ENCODE measurements at regions not wholly inside any gene's neighbourhood (a gene's known extent, or its start where the extent isn't known, plus 50 kb on each side); places are given as distances from the start of the nearest gene placed in this dataset.

DNA sequence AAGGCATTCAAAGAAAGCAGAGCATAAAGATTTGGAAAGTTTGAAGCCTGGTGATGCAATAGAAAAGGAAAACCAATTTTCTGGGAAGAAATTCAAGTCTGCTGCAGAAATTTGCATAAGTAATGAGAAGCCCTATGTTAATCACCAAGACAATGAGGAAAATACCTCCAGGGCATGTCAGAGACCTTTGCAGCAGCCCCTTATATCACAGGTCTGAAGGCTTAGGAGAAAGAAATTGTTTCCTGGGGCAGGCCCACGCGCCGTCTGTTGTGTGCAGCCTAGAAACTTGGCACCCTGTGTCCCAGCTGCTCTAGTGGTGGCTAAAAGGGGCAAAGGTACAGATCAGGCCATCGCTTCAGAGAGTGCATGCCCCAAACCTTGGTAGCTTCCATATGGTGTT is 495.3 kb upstream of the CDH6 start:
- TF ChIP-seq, protein P1, sequence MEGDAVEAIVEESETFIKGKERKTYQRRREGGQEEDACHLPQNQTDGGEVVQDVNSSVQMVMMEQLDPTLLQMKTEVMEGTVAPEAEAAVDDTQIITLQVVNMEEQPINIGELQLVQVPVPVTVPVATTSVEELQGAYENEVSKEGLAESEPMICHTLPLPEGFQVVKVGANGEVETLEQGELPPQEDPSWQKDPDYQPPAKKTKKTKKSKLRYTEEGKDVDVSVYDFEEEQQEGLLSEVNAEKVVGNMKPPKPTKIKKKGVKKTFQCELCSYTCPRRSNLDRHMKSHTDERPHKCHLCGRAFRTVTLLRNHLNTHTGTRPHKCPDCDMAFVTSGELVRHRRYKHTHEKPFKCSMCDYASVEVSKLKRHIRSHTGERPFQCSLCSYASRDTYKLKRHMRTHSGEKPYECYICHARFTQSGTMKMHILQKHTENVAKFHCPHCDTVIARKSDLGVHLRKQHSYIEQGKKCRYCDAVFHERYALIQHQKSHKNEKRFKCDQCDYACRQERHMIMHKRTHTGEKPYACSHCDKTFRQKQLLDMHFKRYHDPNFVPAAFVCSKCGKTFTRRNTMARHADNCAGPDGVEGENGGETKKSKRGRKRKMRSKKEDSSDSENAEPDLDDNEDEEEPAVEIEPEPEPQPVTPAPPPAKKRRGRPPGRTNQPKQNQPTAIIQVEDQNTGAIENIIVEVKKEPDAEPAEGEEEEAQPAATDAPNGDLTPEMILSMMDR (conservative IDR thresholded peaks at IDR 0.05) = no peak
- no peak overlapping the region for H3K27ac ChIP-seq

DNA sequence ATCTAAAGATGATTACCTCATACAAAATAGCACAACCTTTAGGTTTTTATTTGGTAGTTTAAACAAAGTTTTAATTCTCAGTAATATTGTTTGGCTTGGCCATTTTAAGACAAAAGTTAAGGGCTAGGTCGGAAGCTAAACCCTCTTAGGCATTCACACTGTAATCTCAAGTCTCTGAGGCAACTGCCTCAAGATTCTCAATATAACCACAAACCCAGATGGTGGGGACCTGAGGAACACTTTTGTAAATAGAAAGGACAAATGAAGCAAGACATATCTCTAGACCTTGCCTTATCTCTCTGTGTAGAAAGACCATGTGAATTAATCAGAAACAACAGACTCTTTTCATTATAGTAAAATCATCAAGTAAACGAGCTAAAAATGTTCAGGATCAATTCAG is 500.2 kb upstream of the CDH6 start:
- TF ChIP-seq, protein P1 (conservative IDR thresholded peaks at IDR 0.05) = no peak
- no peak overlapping the region for H3K27ac ChIP-seq

DNA sequence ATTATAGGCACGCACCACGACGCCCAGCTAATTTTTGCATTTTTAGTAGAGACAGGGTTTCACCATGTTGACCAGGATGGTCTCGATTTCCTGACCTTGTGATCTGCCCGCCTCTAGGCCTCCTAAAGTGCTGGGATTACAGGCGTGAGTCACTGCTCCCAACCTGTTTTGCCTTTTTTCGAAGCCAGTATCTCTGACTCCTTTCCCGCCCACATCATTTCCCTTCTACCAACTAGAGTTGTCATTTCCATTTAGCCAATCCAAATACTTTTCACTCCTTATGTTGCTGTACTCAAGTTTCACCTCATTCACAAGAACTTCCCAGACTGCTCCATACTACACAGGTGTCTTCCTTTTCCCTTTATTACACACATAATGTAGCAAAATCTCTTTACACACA is 502.6 kb upstream of the CDH6 start:
- TF ChIP-seq, protein P1 (conservative IDR thresholded peaks at IDR 0.05) = no peak
- no peak overlapping the region for H3K27ac ChIP-seq

DNA sequence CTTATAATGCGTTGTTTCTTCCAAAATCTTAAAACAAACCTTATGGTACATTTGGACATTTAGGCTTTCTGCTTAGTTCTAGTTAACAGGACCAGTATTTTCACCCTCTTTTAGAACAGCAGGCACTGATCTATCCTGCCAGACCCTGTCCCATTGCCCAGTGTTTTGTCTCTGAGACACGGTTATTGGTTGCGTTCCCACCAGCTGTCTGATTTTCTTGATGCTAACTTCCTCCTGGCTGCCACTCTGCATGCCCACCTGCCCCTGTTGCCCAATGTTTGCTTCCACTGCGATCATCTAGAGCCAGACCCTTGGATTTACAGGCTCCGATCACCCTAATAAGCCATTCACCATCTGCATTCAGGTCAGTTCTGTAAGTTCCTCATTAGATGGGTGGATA is 506.0 kb upstream of the CDH6 start:
- TF ChIP-seq, protein P1 (conservative IDR thresholded peaks at IDR 0.05) = no peak

DNA sequence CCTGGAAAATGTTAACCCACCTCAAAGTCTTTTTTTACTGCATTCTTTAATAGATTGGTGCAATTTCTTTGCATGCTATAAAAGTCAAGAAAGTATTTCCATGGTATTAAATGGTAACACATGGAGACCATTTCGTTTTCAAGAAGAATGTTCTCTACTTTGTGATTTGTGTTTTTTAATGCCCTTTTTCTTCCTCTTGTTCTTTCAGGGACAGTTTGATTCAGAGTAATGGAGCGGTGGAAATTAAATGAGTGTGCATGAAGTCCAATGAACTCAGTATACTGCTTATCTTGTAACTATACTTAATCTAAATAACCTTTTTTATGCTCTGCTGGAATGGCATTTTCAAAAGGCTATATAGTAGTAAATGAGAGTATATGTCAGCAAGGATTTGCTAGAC is 507.0 kb upstream of the CDH6 start:
- TF ChIP-seq, protein P1 (conservative IDR thresholded peaks at IDR 0.05) = no peak
- H3K27ac ChIP-seq = no peak overlapping the region

More for the DNA sequence above, 506.0 kb upstream of the CDH6 start:
- H3K27ac ChIP-seq = no peak overlapping the region

DNA sequence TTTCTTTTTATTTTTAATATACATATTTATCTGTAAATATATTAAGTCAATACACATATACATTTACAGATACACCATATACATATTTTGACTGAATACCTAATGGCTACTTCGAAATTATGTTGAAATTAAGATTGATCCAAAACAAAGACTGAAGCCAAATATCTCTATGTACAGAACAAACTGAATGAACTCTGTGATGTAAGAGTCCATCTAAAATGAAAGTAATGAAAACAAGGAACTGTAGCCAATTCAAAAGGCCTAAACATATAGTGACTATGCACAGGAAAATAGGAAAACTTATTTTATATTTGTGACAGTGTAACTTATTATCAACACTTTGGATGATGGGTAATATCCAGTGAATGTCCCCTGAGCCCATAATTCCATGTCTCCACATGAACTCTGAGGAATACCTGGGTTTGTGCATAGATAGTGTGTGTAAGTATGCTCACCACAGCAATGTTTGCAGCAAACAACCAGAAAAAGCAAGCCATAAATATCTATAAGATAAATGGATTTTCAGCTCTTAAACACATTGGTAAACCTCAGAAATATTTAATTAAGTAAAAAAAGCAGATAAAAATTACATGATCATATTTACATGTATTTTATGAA is 517.2 kb upstream of the CDH6 start:
- TF ChIP-seq, protein P1 (conservative IDR thresholded peaks at IDR 0.05) = no peak
- no peak overlapping the region for H3K27ac ChIP-seq

DNA sequence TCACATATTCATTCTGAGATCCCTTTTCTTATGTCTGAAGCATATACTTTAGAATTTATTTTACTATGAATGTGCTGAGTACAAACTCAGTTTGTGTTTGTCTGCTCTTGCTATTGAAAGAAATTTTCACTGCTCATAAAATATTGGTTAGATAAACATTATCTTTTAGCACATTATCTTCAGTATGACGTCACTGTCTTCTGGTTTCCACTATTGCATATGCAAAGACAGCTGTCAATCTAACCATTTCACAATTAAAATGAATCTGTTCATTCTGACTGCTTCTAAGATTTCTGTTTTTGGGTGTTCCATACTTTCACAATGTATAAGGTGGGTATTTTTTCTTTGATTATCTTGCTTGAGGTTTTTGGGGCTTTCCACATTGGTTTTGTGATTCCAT is 526.2 kb upstream of the CDH6 start:
- H3K27ac ChIP-seq = no peak overlapping the region
- TF ChIP-seq, protein P1 (conservative IDR thresholded peaks at IDR 0.05) = no peak

Measured in VCaP (cell line).